Calu3 (cell line): ENCODE measurements at regions not wholly inside any gene's neighbourhood (a gene's known extent, or its start where the extent isn't known, plus 50 kb on each side); places are given as distances from the start of the nearest gene placed in this dataset.
"Not testable (repeated sequence)": the region's sequence is repeated elsewhere in the genome, so short reads cannot be mapped to it uniquely, and the experiment has no call there.

ENCODE experiments used
- BruUV-seq: library from RNA; stranded (reverse); fragments of 400-500 nt; replicated peaks from 2 replicates; lab custom pipeline; 2021; lab: Mats Ljungman, UMichigan
- CTCF ChIA-PET: fragments of 300-600 bp; sonication (Branson Sonifier 250); formaldehyde crosslinking; loops from one replicate; lab custom pipeline; 2022; ENCODE audit warnings: antibody characterized with exemption; lab: Charles Lee
- DNase-seq: peaks from one replicate; pipeline ENCODE4 v3.0.0; 2022
- H3K27ac Mint-ChIP-seq: one replicate; pipeline ENCODE4 v1.8.0; 2022; ENCODE audit warnings: mixed read lengths; ENCODE audit not compliant: unreplicated experiment
- H3K27me3 Mint-ChIP-seq: one replicate; pipeline ENCODE4 v1.8.0; 2022; ENCODE audit warnings: mixed read lengths; ENCODE audit not compliant: unreplicated experiment
- H3K36me3 Mint-ChIP-seq: one replicate; pipeline ENCODE4 v1.8.0; 2022; ENCODE audit warnings: mild to moderate bottlenecking, moderate library complexity, mixed read lengths; ENCODE audit not compliant: insufficient read depth, unreplicated experiment
- H3K4me1 Mint-ChIP-seq: one replicate; pipeline ENCODE4 v1.8.0; 2022; ENCODE audit warnings: mild to moderate bottlenecking, low read depth, mixed read lengths; ENCODE audit not compliant: unreplicated experiment
- H3K4me3 Mint-ChIP-seq: one replicate; pipeline ENCODE4 v1.8.0; 2022; ENCODE audit warnings: mild to moderate bottlenecking, low read depth, moderate library complexity, mixed read lengths; ENCODE audit not compliant: unreplicated experiment
- H3K9me3 Mint-ChIP-seq: one replicate; pipeline ENCODE4 v1.8.0; 2022; ENCODE audit warnings: low read depth, mixed read lengths; ENCODE audit not compliant: unreplicated experiment
- CTCF ChIP-seq: fragments of 200-600 bp; IDR thresholded peaks from one replicate; pipeline ENCODE4 v1.8.0; 2022; ENCODE audit warnings: antibody characterized with exemption; ENCODE audit not compliant: unreplicated experiment
- intact Hi-C: fragments of 100-400 bp; cut with micrococcal nuclease; formaldehyde crosslinking; loops from one replicate; pipeline ENCODE4 v1.10.0; 2022; ENCODE audit not compliant: unreplicated experiment

- Mint-ChIP-seq H3K4me3 (no peak overlapping the region), H3K9me3 (no peaks in the 10 kb centered on the region), H3K27ac (no peak overlapping the region), H3K36me3 (no peaks in the 10 kb centered on the region), H3K4me1 (no peaks in the 10 kb centered on the region), H3K27me3 (no peaks in the 10 kb centered on the region)
- no peak for TF ChIP-seq CTCF
- intact Hi-C loops = no loop called here
- no peak for DNase-seq
- BruUV-seq = no TSS peak
- CTCF ChIA-PET = no interaction called here
These were observed 1136.8 kb upstream of the TENM3 start for GRCh38 chr4:181106398-181106797.

GRCh38 chr4:181108237-181108636 lies 1135.0 kb upstream of the TENM3 start:
- no peak overlapping the region for H3K27ac Mint-ChIP-seq
- no peak overlapping the region for H3K4me3 Mint-ChIP-seq
- DNase-seq = no peak
- H3K36me3 Mint-ChIP-seq = no peaks in the 10 kb centered on the region
- intact Hi-C loops = no loop called here
- H3K9me3 Mint-ChIP-seq = no peaks in the 10 kb centered on the region
- H3K27me3 Mint-ChIP-seq = no peaks in the 10 kb centered on the region
- no peak for TF ChIP-seq CTCF
- H3K4me1 Mint-ChIP-seq = no peaks in the 10 kb centered on the region
- BruUV-seq = no TSS peak
- CTCF ChIA-PET = no interaction called here

- no peaks in the 10 kb centered on the region for H3K27me3 Mint-ChIP-seq
- intact Hi-C loops = no loop called here
- BruUV-seq = no TSS peak
- H3K9me3 Mint-ChIP-seq = no peaks in the 10 kb centered on the region
- CTCF ChIA-PET = interaction anchor here (0.5 kb wide), 1 partner anchor 774 kb away, joined by 3 read pairs; no protein-coding TSS in a partner anchor
- H3K27ac Mint-ChIP-seq = no peak overlapping the region
- TF ChIP-seq CTCF = no peak
- DNase-seq = no peak
- no peak overlapping the region for H3K4me3 Mint-ChIP-seq
- H3K36me3 Mint-ChIP-seq = no peaks in the 10 kb centered on the region
- no peaks in the 10 kb centered on the region for H3K4me1 Mint-ChIP-seq
These were observed 1124.0 kb upstream of the TENM3 start for GRCh38 chr4:181119186-181119585.

- BruUV-seq = no TSS peak
- no peaks in the 10 kb centered on the region for H3K9me3 Mint-ChIP-seq
- no peak overlapping the region for H3K27ac Mint-ChIP-seq
- H3K36me3 Mint-ChIP-seq = no peaks in the 10 kb centered on the region
- intact Hi-C loops = no loop called here
- no peak for TF ChIP-seq CTCF
- no peaks in the 10 kb centered on the region for H3K4me1 Mint-ChIP-seq
- H3K27me3 Mint-ChIP-seq = no peaks in the 10 kb centered on the region
- CTCF ChIA-PET = no interaction called here
- no peak overlapping the region for H3K4me3 Mint-ChIP-seq
- no peak for DNase-seq
These were observed 1121.5 kb upstream of the TENM3 start for GRCh38 chr4:181121733-181122132.

GRCh38 chr4:181127171-181127570 lies 1116.0 kb upstream of the TENM3 start:
- DNase-seq = no peak
- no peaks in the 10 kb centered on the region for H3K4me1 Mint-ChIP-seq
- intact Hi-C loops = no loop called here
- CTCF ChIA-PET = no interaction called here
- TF ChIP-seq CTCF = no peak
- H3K27me3 Mint-ChIP-seq = no peaks in the 10 kb centered on the region
- H3K4me3 Mint-ChIP-seq = no peak overlapping the region
- no TSS peak for BruUV-seq
- no peak overlapping the region for H3K27ac Mint-ChIP-seq
- no peaks in the 10 kb centered on the region for H3K36me3 Mint-ChIP-seq
- H3K9me3 Mint-ChIP-seq = peaks cover 3% of the 10 kb centered on the region

GRCh38 chr4:181130317-181130716 lies 1112.9 kb upstream of the TENM3 start:
- H3K9me3 Mint-ChIP-seq, H3K4me1 Mint-ChIP-seq, CTCF ChIA-PET: not testable (repeated sequence)

More at GRCh38 chr4:181130317-181130716, 1112.9 kb upstream of the TENM3 start:
- H3K27me3 Mint-ChIP-seq = peaks cover 23% of the 10 kb centered on the region
- intact Hi-C loops, BruUV-seq, H3K4me3 Mint-ChIP-seq, DNase-seq, H3K36me3 Mint-ChIP-seq, H3K27ac Mint-ChIP-seq: not testable (repeated sequence)
